ENCODE measurements at regions not wholly inside any gene's neighbourhood (a gene's known extent, or its start where the extent isn't known, plus 50 kb on each side); places are given as distances from the start of the nearest gene placed in this dataset.

DNA sequence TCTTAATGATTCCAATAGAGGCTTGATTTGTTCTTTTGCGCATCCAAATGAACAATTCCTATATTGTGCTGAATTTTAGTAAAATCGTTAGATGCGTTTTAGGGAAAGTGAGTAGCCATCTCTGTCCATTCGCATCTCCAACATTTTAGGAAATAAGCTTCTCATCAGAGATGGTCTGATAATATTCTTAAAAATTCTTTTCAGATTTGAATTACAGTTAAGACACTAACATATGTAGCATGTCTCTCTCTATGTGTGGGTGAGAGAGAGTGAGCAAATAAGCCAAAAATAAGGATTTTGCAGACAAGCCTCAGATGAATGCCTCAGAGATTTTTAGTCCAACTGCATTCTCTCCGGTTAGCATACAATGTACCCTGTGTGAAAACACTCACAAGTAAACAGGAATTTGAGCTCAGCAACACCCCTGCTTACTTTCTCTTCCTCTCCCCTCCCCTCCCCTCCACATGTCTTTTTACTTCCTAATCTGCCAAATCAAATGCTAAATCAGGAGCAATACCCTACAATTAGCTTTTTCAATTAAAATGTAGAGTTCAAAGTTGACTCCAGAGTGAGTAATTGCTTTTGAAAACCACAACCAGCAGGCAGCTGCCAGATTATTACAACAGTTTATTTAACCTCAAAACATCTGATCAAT is 354.4 kb downstream of the CRPPA start:
- TF ChIP-seq, protein P1, sequence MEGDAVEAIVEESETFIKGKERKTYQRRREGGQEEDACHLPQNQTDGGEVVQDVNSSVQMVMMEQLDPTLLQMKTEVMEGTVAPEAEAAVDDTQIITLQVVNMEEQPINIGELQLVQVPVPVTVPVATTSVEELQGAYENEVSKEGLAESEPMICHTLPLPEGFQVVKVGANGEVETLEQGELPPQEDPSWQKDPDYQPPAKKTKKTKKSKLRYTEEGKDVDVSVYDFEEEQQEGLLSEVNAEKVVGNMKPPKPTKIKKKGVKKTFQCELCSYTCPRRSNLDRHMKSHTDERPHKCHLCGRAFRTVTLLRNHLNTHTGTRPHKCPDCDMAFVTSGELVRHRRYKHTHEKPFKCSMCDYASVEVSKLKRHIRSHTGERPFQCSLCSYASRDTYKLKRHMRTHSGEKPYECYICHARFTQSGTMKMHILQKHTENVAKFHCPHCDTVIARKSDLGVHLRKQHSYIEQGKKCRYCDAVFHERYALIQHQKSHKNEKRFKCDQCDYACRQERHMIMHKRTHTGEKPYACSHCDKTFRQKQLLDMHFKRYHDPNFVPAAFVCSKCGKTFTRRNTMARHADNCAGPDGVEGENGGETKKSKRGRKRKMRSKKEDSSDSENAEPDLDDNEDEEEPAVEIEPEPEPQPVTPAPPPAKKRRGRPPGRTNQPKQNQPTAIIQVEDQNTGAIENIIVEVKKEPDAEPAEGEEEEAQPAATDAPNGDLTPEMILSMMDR (IDR thresholded peaks at IDR 0.05): no peak
- TF ChIP-seq POLR2AphosphoS5 (IDR thresholded peaks at IDR 0.05; ENCODE audit: low read depth, low read length): no peak
- TF ChIP-seq TCF7L2 (IDR thresholded peaks at IDR 0.05; ENCODE audit: low read depth, low read length): no peak
- TF ChIP-seq, protein P2, sequence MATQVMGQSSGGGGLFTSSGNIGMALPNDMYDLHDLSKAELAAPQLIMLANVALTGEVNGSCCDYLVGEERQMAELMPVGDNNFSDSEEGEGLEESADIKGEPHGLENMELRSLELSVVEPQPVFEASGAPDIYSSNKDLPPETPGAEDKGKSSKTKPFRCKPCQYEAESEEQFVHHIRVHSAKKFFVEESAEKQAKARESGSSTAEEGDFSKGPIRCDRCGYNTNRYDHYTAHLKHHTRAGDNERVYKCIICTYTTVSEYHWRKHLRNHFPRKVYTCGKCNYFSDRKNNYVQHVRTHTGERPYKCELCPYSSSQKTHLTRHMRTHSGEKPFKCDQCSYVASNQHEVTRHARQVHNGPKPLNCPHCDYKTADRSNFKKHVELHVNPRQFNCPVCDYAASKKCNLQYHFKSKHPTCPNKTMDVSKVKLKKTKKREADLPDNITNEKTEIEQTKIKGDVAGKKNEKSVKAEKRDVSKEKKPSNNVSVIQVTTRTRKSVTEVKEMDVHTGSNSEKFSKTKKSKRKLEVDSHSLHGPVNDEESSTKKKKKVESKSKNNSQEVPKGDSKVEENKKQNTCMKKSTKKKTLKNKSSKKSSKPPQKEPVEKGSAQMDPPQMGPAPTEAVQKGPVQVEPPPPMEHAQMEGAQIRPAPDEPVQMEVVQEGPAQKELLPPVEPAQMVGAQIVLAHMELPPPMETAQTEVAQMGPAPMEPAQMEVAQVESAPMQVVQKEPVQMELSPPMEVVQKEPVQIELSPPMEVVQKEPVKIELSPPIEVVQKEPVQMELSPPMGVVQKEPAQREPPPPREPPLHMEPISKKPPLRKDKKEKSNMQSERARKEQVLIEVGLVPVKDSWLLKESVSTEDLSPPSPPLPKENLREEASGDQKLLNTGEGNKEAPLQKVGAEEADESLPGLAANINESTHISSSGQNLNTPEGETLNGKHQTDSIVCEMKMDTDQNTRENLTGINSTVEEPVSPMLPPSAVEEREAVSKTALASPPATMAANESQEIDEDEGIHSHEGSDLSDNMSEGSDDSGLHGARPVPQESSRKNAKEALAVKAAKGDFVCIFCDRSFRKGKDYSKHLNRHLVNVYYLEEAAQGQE (IDR thresholded peaks at IDR 0.05; ENCODE audit: insufficient read depth in 1 of 2, low read depth in 2 of 2, low read length in 1 of 2): no peak
- no peak for TF ChIP-seq SIN3A (IDR thresholded peaks at IDR 0.05; ENCODE audit: borderline replicate concordance, insufficient read depth, low read depth, low read length)

Measured in Panc1 (cell line).